NCI-H460 (cell line): ENCODE measurements at regions not wholly inside any gene's neighbourhood (a gene's known extent, or its start where the extent isn't known, plus 50 kb on each side); places are given as distances from the start of the nearest gene placed in this dataset.

Experiments
- DNase-seq: peaks from one replicate; pipeline ENCODE4 v3.0.0-alpha.2; 2016; ENCODE audit warnings: low read depth; ENCODE audit errors: extremely low read depth

- DNase-seq = no peak
Observed at GRCh38 chr7:49718760-49719159, 54.7 kb upstream of the VWC2 start.

GRCh38 chr7:49721441-49721840 lies 52.0 kb upstream of the VWC2 start:
- DNase-seq = no peak
